Panc1 (cell line): ENCODE measurements at regions not wholly inside any gene's neighbourhood (a gene's known extent, or its start where the extent isn't known, plus 50 kb on each side); places are given as distances from the start of the nearest gene placed in this dataset.

Experiments used
- ATAC-seq: fragments of 200-7000 bp; cut with Tn5 transposase; 2 replicates; pipeline ENCODE4 v1.9.1; 2020; ENCODE audit warnings: mild to moderate bottlenecking, moderate library complexity
- BruUV-seq: library from RNA; stranded (reverse); fragments of 400-500 nt; replicated peaks from 2 replicates; lab custom pipeline; 2021; lab: Mats Ljungman, UMichigan
- CTCF ChIA-PET: fragments of 300-600 bp; sonication (Branson Sonifier 250); formaldehyde crosslinking; loops from one replicate; lab custom pipeline; 2022; ENCODE audit warnings: antibody characterized with exemption; lab: Charles Lee
- POLR2A ChIA-PET: fragments of 300-600 bp; sonication (Branson Sonifier 250); formaldehyde crosslinking; loops from one replicate; lab custom pipeline; 2022; ENCODE audit warnings: antibody characterized with exemption; lab: Charles Lee
- DNase-seq: peaks from one replicate; pipeline ENCODE4 v3.0.0-alpha.2; 2010; ENCODE audit warnings: low read depth, low spot score
- H3K27ac ChIP-seq: 2 replicates; pipeline ENCODE4 v1.5.1; 2011; ENCODE audit warnings: mild to moderate bottlenecking, low read length, inconsistent platforms
- H3K27me3 ChIP-seq: fragments of 200-500 bp; sonication (Bioruptor generic); 2 replicates; pipeline ENCODE4 v1.6.0; 2014; ENCODE audit warnings: low read length, inconsistent platforms; ENCODE audit not compliant: control insufficient read depth, insufficient read depth
- H3K36me3 ChIP-seq: fragments of 200-500 bp; sonication (Bioruptor generic); 2 replicates; pipeline ENCODE4 v1.5.1; 2014; ENCODE audit warnings: inconsistent platforms, mild to moderate bottlenecking, low read length, moderate library complexity; ENCODE audit not compliant: control insufficient read depth, insufficient read depth
- H3K4me1 ChIP-seq: 2 replicates; pipeline ENCODE4 v1.5.1; 2011; ENCODE audit warnings: inconsistent platforms, mild to moderate bottlenecking, low read length, moderate library complexity; ENCODE audit not compliant: control insufficient read depth, insufficient read depth
- H3K4me3 ChIP-seq, 2 experiments: 2 replicates each; pipeline ENCODE4 v1.5.1; 2011 to 2012; ENCODE audit warnings: low read depth in 2 of 2, low read length in 2 of 2, mild to moderate bottlenecking in 2 of 2, inconsistent platforms in 1 of 2, moderate library complexity in 1 of 2
- H3K9me3 ChIP-seq: fragments of 200-500 bp; sonication (Bioruptor generic); 2 replicates; pipeline ENCODE4 v1.5.1; 2014; ENCODE audit warnings: low read depth, mild to moderate bottlenecking, inconsistent platforms, low read length, moderate library complexity; ENCODE audit not compliant: control insufficient read depth, insufficient read depth
- POLR2AphosphoS5 ChIP-seq: IDR thresholded peaks from 2 replicates; pipeline ENCODE4 v1.6.1; 2012; ENCODE audit warnings: mild to moderate bottlenecking, low read depth, low read length, moderate library complexity
- SIN3A ChIP-seq: IDR thresholded peaks from 2 replicates; pipeline ENCODE4 v1.6.1; 2012; ENCODE audit warnings: low read depth, mild to moderate bottlenecking, low read length, moderate library complexity, borderline replicate concordance; ENCODE audit not compliant: insufficient read depth
- TCF7L2 ChIP-seq: IDR thresholded peaks from 2 replicates; pipeline ENCODE4 v1.6.1; 2011; ENCODE audit warnings: mild to moderate bottlenecking, low read depth, low read length, inconsistent platforms
- in situ Hi-C: cut with HindIII; loops from 2 replicates; pipeline ENCODE4 v1.10.0; 2016; ENCODE audit warnings: low sequenced_read_pairs, low pct_unique_long_range_greater_than_20kb
- intact Hi-C: fragments of 100-400 bp; cut with micrococcal nuclease; formaldehyde crosslinking; loops from one replicate; pipeline ENCODE4 v1.10.0; 2022; ENCODE audit not compliant: unreplicated experiment
- TF ChIP-seq, protein P1 (sequence below): fragments of 450-650 bp; IDR thresholded peaks from 2 replicates; pipeline ENCODE4 v1.5.1; 2017; ENCODE audit warnings: mild to moderate bottlenecking
- TF ChIP-seq, protein P2 (sequence below), 2 experiments: IDR thresholded peaks; 2 replicates each; pipeline ENCODE4 v1.6.1; 2011 to 2012; ENCODE audit warnings: low read depth in 2 of 2, control low read depth in 1 of 2, low read length in 1 of 2, mild to moderate bottlenecking in 1 of 2, moderate library complexity in 1 of 2; ENCODE audit not compliant: insufficient read depth in 1 of 2

- DNase-seq (no peak), ATAC-seq (no peak)
- POLR2A ChIA-PET, result no interaction called here
- no peaks in the 10 kb centered on the region for H3K4me1 ChIP-seq
- intact Hi-C loops, result no loop called here
- CTCF ChIA-PET, result no interaction called here
- TF ChIP-seq TCF7L2, result no peak
- TF ChIP-seq, protein P1, sequence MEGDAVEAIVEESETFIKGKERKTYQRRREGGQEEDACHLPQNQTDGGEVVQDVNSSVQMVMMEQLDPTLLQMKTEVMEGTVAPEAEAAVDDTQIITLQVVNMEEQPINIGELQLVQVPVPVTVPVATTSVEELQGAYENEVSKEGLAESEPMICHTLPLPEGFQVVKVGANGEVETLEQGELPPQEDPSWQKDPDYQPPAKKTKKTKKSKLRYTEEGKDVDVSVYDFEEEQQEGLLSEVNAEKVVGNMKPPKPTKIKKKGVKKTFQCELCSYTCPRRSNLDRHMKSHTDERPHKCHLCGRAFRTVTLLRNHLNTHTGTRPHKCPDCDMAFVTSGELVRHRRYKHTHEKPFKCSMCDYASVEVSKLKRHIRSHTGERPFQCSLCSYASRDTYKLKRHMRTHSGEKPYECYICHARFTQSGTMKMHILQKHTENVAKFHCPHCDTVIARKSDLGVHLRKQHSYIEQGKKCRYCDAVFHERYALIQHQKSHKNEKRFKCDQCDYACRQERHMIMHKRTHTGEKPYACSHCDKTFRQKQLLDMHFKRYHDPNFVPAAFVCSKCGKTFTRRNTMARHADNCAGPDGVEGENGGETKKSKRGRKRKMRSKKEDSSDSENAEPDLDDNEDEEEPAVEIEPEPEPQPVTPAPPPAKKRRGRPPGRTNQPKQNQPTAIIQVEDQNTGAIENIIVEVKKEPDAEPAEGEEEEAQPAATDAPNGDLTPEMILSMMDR, result no peak
- TF ChIP-seq, protein P2, sequence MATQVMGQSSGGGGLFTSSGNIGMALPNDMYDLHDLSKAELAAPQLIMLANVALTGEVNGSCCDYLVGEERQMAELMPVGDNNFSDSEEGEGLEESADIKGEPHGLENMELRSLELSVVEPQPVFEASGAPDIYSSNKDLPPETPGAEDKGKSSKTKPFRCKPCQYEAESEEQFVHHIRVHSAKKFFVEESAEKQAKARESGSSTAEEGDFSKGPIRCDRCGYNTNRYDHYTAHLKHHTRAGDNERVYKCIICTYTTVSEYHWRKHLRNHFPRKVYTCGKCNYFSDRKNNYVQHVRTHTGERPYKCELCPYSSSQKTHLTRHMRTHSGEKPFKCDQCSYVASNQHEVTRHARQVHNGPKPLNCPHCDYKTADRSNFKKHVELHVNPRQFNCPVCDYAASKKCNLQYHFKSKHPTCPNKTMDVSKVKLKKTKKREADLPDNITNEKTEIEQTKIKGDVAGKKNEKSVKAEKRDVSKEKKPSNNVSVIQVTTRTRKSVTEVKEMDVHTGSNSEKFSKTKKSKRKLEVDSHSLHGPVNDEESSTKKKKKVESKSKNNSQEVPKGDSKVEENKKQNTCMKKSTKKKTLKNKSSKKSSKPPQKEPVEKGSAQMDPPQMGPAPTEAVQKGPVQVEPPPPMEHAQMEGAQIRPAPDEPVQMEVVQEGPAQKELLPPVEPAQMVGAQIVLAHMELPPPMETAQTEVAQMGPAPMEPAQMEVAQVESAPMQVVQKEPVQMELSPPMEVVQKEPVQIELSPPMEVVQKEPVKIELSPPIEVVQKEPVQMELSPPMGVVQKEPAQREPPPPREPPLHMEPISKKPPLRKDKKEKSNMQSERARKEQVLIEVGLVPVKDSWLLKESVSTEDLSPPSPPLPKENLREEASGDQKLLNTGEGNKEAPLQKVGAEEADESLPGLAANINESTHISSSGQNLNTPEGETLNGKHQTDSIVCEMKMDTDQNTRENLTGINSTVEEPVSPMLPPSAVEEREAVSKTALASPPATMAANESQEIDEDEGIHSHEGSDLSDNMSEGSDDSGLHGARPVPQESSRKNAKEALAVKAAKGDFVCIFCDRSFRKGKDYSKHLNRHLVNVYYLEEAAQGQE (IDR thresholded peaks at IDR 0.05; ENCODE audit: insufficient read depth in 1 of 2, low read depth in 2 of 2, low read length in 1 of 2), result no peak
- TF ChIP-seq POLR2AphosphoS5, result no peak
- no peak for TF ChIP-seq SIN3A
- in situ Hi-C loops, result no loop called here
- BruUV-seq, result no TSS peak
- no peak overlapping the region for H3K4me3 ChIP-seq
- no peaks in the 10 kb centered on the region for H3K9me3 ChIP-seq
- H3K27ac ChIP-seq, result no peak overlapping the region
- H3K36me3 ChIP-seq, result no peaks in the 10 kb centered on the region
- no peaks in the 10 kb centered on the region for H3K27me3 ChIP-seq
These were observed 55.7 kb upstream of the RNPC3 start for GRCh38 chr1:103469801-103470200.

- POLR2A ChIA-PET, result no interaction called here
- H3K4me1 ChIP-seq, result no peaks in the 10 kb centered on the region
- in situ Hi-C loops (no loop called here), intact Hi-C loops (no loop called here)
- TF ChIP-seq POLR2AphosphoS5 (no peak), SIN3A (no peak), TCF7L2 (no peak)
- TF ChIP-seq, protein P1, result no peak
- TF ChIP-seq, protein P2 (IDR thresholded peaks at IDR 0.05; ENCODE audit: insufficient read depth in 1 of 2, low read depth in 2 of 2, low read length in 1 of 2), result no peak
- no peak overlapping the region for H3K4me3 ChIP-seq
- H3K27ac ChIP-seq, result no peak overlapping the region
- H3K9me3 ChIP-seq, result no peaks in the 10 kb centered on the region
- H3K27me3 ChIP-seq, result no peaks in the 10 kb centered on the region
- DNase-seq (no peak), ATAC-seq (no peak)
- H3K36me3 ChIP-seq, result no peaks in the 10 kb centered on the region
- BruUV-seq, result no TSS peak
- CTCF ChIA-PET, result interaction anchor here (0.7 kb wide), 1 partner anchor 363 kb away, joined by 4 read pairs; no protein-coding TSS in a partner anchor
These were observed 58.4 kb upstream of the RNPC3 start for GRCh38 chr1:103467100-103467499.
